Breast epithelium (tissue), 4 donors: ENCODE measurements at regions not wholly inside any gene's neighbourhood (a gene's known extent, or its start where the extent isn't known, plus 50 kb on each side); places are given as distances from the start of the nearest gene placed in this dataset.

Source experiments
- DNase-seq, 2 donors: peaks; one replicate each; pipeline ENCODE4 v3.0.0-alpha.2; 2019; ENCODE audit warnings: low spot score in 2 of 2
- H3K27ac ChIP-seq, 2 donors: fragments of 200-600 bp; sonication (generic) in 1 of 2; one replicate each; pipeline ENCODE4 v1.5.1; 2016 to 2019; ENCODE audit warnings: mild to moderate bottlenecking in 1 of 2
- H3K27me3 ChIP-seq, 2 donors: fragments of 200-600 bp; sonication (generic) in 1 of 2; one replicate each; pipeline versions ENCODE4 v1.5.1 to v1.6.0; 2017 to 2019; ENCODE audit warnings: control low read depth in 1 of 2, mild to moderate bottlenecking in 1 of 2
- H3K36me3 ChIP-seq: fragments of 200-600 bp; one replicate; pipeline ENCODE4 v1.5.1; 2019
- H3K4me1 ChIP-seq, 2 donors: fragments of 200-600 bp; sonication (generic); one replicate each; pipeline ENCODE4 v1.5.1; 2016 to 2019; ENCODE audit warnings: control low read depth in 1 of 2
- H3K4me3 ChIP-seq, 3 donors: fragments of 200-600 bp; sonication (generic); 1 replicate in 2 of 3; 2 replicates in 1 of 3; pipeline ENCODE4 v1.5.1; 2016 to 2019; ENCODE audit warnings: mild to moderate bottlenecking in 3 of 3, moderate library complexity in 2 of 3
- H3K9me3 ChIP-seq, 2 donors: fragments of 200-600 bp; sonication (generic) in 1 of 2; one replicate each; pipeline ENCODE4 v1.5.1; 2016 to 2019; ENCODE audit warnings: control low read depth in 1 of 2
- CTCF ChIP-seq, 3 donors: fragments of 450-650 bp; IDR thresholded peaks; one replicate each; pipeline ENCODE4 v1.5.1; 2016 to 2017; ENCODE audit warnings: antibody characterized with exemption in 3 of 3, mild to moderate bottlenecking in 3 of 3, moderate library complexity in 3 of 3
- POLR2A ChIP-seq: fragments of 450-650 bp; IDR thresholded peaks from one replicate; pipeline ENCODE4 v1.6.1; 2016; ENCODE audit warnings: antibody characterized with exemption, mild to moderate bottlenecking, moderate library complexity
- POLR2AphosphoS5 ChIP-seq, 3 donors: sonication (generic); formaldehyde crosslinking; IDR thresholded peaks; one replicate each; pipeline ENCODE4 v1.6.1; 2017; ENCODE audit warnings: antibody characterized with exemption in 3 of 3
- intact Hi-C: fragments of 100-400 bp; cut with DNase I; formaldehyde crosslinking; loops from one replicate; pipeline ENCODE4 v1.15.1; 2023; ENCODE audit warnings: low total_unique reads

- no peak for DNase-seq
- no peak overlapping the region for H3K4me3 ChIP-seq
- H3K9me3 ChIP-seq: peaks cover 0 to 10% of the 10 kb centered on the region in 2 donors
- no peaks in the 10 kb centered on the region for H3K4me1 ChIP-seq
- TF ChIP-seq POLR2A: no peak
- TF ChIP-seq CTCF (IDR thresholded peaks at IDR 0.05): no peak
- no peak for TF ChIP-seq POLR2AphosphoS5 (IDR thresholded peaks at IDR 0.05)
- H3K36me3 ChIP-seq: no peaks in the 10 kb centered on the region
- intact Hi-C loops: no loop called here
- no peak overlapping the region for H3K27ac ChIP-seq
- no peaks in the 10 kb centered on the region for H3K27me3 ChIP-seq
These were observed 123.0 kb upstream of the TET2 start for GRCh38 chr4:105023668-105024055.

- no peak for DNase-seq
- no peaks in the 10 kb centered on the region for H3K27me3 ChIP-seq
- H3K4me1 ChIP-seq: no peaks in the 10 kb centered on the region
- no peak for TF ChIP-seq POLR2A
- no peak for TF ChIP-seq CTCF (IDR thresholded peaks at IDR 0.05)
- TF ChIP-seq POLR2AphosphoS5 (IDR thresholded peaks at IDR 0.05): no peak
- peaks cover 0 to 10% of the 10 kb centered on the region in 2 donors for H3K9me3 ChIP-seq
- intact Hi-C loops: no loop called here
- no peaks in the 10 kb centered on the region for H3K36me3 ChIP-seq
- H3K4me3 ChIP-seq: no peak overlapping the region
- H3K27ac ChIP-seq: no peak overlapping the region
These were observed 121.2 kb upstream of the TET2 start for GRCh38 chr4:105025263-105026017.

- Histone ChIP-seq H3K27me3 (no peaks in the 10 kb centered on the region), H3K4me3 (no peak overlapping the region), H3K27ac (no peak overlapping the region), H3K36me3 (no peaks in the 10 kb centered on the region), H3K9me3 (peaks cover under 1 to 11% of the 10 kb centered on the region in 2 donors), H3K4me1 (no peaks in the 10 kb centered on the region)
- intact Hi-C loops: no loop called here
- TF ChIP-seq POLR2A (no peak), CTCF (IDR thresholded peaks at IDR 0.05) (no peak), POLR2AphosphoS5 (IDR thresholded peaks at IDR 0.05) (no peak)
- no peak for DNase-seq
These were observed 109.7 kb upstream of the TET2 start for GRCh38 chr4:105036991-105037390.

- H3K27me3 ChIP-seq: no peaks in the 10 kb centered on the region
- no peaks in the 10 kb centered on the region for H3K36me3 ChIP-seq
- no peak for DNase-seq
- H3K9me3 ChIP-seq: peaks cover 4 to 21% of the 10 kb centered on the region in 2 donors
- TF ChIP-seq POLR2A (no peak), POLR2AphosphoS5 (IDR thresholded peaks at IDR 0.05) (no peak), CTCF (IDR thresholded peaks at IDR 0.05) (no peak)
- intact Hi-C loops: no loop called here
- H3K27ac ChIP-seq: no peak overlapping the region
- no peaks in the 10 kb centered on the region for H3K4me1 ChIP-seq
- no peak overlapping the region for H3K4me3 ChIP-seq
These were observed 104.2 kb upstream of the TET2 start for GRCh38 chr4:105042451-105042850.

- Histone ChIP-seq H3K27ac (no peak overlapping the region), H3K36me3 (no peaks in the 10 kb centered on the region), H3K9me3 (no peaks in the 10 kb centered on the region), H3K27me3 (no peaks in the 10 kb centered on the region), H3K4me3 (no peak overlapping the region), H3K4me1 (no peaks in the 10 kb centered on the region)
- DNase-seq: no peak
- intact Hi-C loops: no loop called here
- TF ChIP-seq CTCF (IDR thresholded peaks at IDR 0.05) (no peak), POLR2AphosphoS5 (IDR thresholded peaks at IDR 0.05) (no peak), POLR2A (no peak)
These were observed 95.8 kb upstream of the TET2 start for GRCh38 chr4:105050896-105051295.
